ENCODE measurements at regions not wholly inside any gene's neighbourhood (a gene's known extent, or its start where the extent isn't known, plus 50 kb on each side); places are given as distances from the start of the nearest gene placed in this dataset.

- H3K27me3 ChIP-seq, result no peaks in the 10 kb centered on the region
- peaks cover 0 to 20% (median 15%) of the 10 kb centered on the region in 4 donors for H3K4me1 ChIP-seq
- no peak overlapping the region for H3K4me3 ChIP-seq
- intact Hi-C loops (cut with DNase I), result no loop called here
- DNase-seq, result no peak
- TF ChIP-seq POLR2A (IDR thresholded peaks at IDR 0.05) (no peak), POLR2AphosphoS5 (IDR thresholded peaks at IDR 0.05) (no peak), CTCF (IDR thresholded peaks at IDR 0.05) (no peak), EP300 (IDR thresholded peaks at IDR 0.05) (no peak)
- no peak overlapping the region for H3K27ac ChIP-seq
- no peaks in the 10 kb centered on the region for H3K36me3 ChIP-seq
- WGBS, 2 donors, result 93 to 94% methylated on average over 4 of the region's 4 CpGs
- H3K9me3 ChIP-seq, result no peaks in the 10 kb centered on the region
These were observed 204.3 kb upstream of the FRMD6 start for GRCh38 chr14:51447411-51447810.

GRCh38 chr14:51448831-51449670 lies 202.7 kb upstream of the FRMD6 start:
- 60 to 77% methylated on average over 2 of the region's 2 CpGs for WGBS, 2 donors
- intact Hi-C loops (cut with DNase I), result no loop called here
- no peak for TF ChIP-seq CTCF (IDR thresholded peaks at IDR 0.05)
- no peak for TF ChIP-seq POLR2A (IDR thresholded peaks at IDR 0.05)
- TF ChIP-seq EP300 (IDR thresholded peaks at IDR 0.05), result no peak
- TF ChIP-seq POLR2AphosphoS5 (IDR thresholded peaks at IDR 0.05), result no peak
- Histone ChIP-seq H3K27me3 (no peaks in the 10 kb centered on the region), H3K4me3 (no peak overlapping the region), H3K27ac (no peak overlapping the region), H3K9me3 (no peaks in the 10 kb centered on the region), H3K4me1 (peaks cover 0 to 6% (median 3%) of the 10 kb centered on the region in 4 donors), H3K36me3 (no peaks in the 10 kb centered on the region)
- DNase-seq, result no peak

DNA sequence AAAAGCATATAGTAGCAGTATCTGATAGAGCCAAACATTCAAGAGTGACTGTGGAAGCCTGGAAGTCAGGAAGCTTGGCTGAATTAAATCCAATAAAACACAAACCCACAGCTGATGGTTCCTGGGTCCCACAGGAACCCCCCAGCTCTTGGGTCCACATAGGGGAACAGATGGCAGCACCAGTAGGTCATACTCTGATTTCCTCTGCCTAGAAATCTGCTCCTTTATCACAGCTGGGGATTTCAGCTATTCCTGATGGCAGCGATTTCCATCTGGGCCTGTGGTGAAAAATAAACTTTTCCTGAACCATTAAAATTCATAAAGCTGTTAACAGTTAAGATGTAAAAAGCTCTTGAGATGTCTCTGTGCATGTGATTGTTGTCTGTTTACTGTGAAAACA lies 202.0 kb upstream of the FRMD6 start:
- H3K27me3 ChIP-seq, result no peaks in the 10 kb centered on the region
- H3K4me3 ChIP-seq, result no peak overlapping the region
- TF ChIP-seq POLR2A (IDR thresholded peaks at IDR 0.05) (no peak), POLR2AphosphoS5 (IDR thresholded peaks at IDR 0.05) (no peak), CTCF (IDR thresholded peaks at IDR 0.05) (no peak), EP300 (IDR thresholded peaks at IDR 0.05) (no peak)
- no peaks in the 10 kb centered on the region for H3K9me3 ChIP-seq
- no peaks in the 10 kb centered on the region for H3K36me3 ChIP-seq
- intact Hi-C loops (cut with DNase I), result no loop called here
- 81 to 92% methylated on average over 1 of the region's 1 CpG for WGBS, 2 donors
- peaks cover 0 to 6% (median 3%) of the 10 kb centered on the region in 4 donors for H3K4me1 ChIP-seq
- no peak for DNase-seq
- H3K27ac ChIP-seq, result no peak overlapping the region

- no peak for DNase-seq
- TF ChIP-seq CTCF (IDR thresholded peaks at IDR 0.05) (no peak), POLR2AphosphoS5 (IDR thresholded peaks at IDR 0.05) (no peak), POLR2A (IDR thresholded peaks at IDR 0.05) (no peak), EP300 (IDR thresholded peaks at IDR 0.05) (no peak)
- intact Hi-C loops (cut with DNase I), result no loop called here
These were observed 200.1 kb upstream of the FRMD6 start for GRCh38 chr14:51451561-51451960.

More at GRCh38 chr14:51451561-51451960, 200.1 kb upstream of the FRMD6 start:
- no peaks in the 10 kb centered on the region for H3K27me3 ChIP-seq
- H3K27ac ChIP-seq, result no peak overlapping the region
- WGBS, 2 donors, result 62 to 63% methylated on average over 4 of the region's 4 CpGs
- no peak overlapping the region for H3K4me3 ChIP-seq
- H3K4me1 ChIP-seq, result peaks cover 0 to 6% (median 3%) of the 10 kb centered on the region in 4 donors
- H3K9me3 ChIP-seq, result no peaks in the 10 kb centered on the region
- H3K36me3 ChIP-seq, result no peaks in the 10 kb centered on the region

Measured in sigmoid colon (tissue), 6 donors.